Endothelial cell (in vitro differentiated cells): ENCODE measurements at regions not wholly inside any gene's neighbourhood (a gene's known extent, or its start where the extent isn't known, plus 50 kb on each side); places are given as distances from the start of the nearest gene placed in this dataset.

Source experiments
- DNase-seq: peaks from one replicate; pipeline ENCODE4 v3.0.0; 2021; ENCODE audit warnings: low spot score
- H3K27ac Mint-ChIP-seq: one replicate; pipeline ENCODE4 v1.8.0; 2021; ENCODE audit warnings: mixed read lengths, inconsistent platforms; ENCODE audit not compliant: unreplicated experiment
- H3K27me3 Mint-ChIP-seq: one replicate; pipeline ENCODE4 v1.8.0; 2021; ENCODE audit warnings: mild to moderate bottlenecking, moderate library complexity, mixed read lengths, inconsistent platforms; ENCODE audit not compliant: unreplicated experiment
- H3K36me3 Mint-ChIP-seq: one replicate; pipeline ENCODE4 v1.8.0; 2021; ENCODE audit warnings: mild to moderate bottlenecking, low read depth, mixed read lengths, inconsistent platforms; ENCODE audit not compliant: unreplicated experiment
- H3K4me1 Mint-ChIP-seq: one replicate; pipeline ENCODE4 v1.8.0; 2021; ENCODE audit warnings: mild to moderate bottlenecking, mixed read lengths, inconsistent platforms; ENCODE audit not compliant: unreplicated experiment
- H3K4me3 Mint-ChIP-seq: one replicate; pipeline ENCODE4 v1.8.0; 2021; ENCODE audit warnings: mild to moderate bottlenecking, mixed read lengths, inconsistent platforms; ENCODE audit not compliant: unreplicated experiment
- H3K9me3 Mint-ChIP-seq: one replicate; pipeline ENCODE4 v1.8.0; 2021; ENCODE audit warnings: mixed read lengths, inconsistent platforms; ENCODE audit not compliant: unreplicated experiment
- CTCF ChIP-seq: fragments of 200-600 bp; sonication (generic); IDR thresholded peaks from one replicate; pipeline ENCODE4 v1.5.0; 2021; ENCODE audit warnings: antibody characterized with exemption; ENCODE audit not compliant: unreplicated experiment

- TF ChIP-seq CTCF, result peak; percentile 27
- Mint-ChIP-seq H3K4me3 (no peak overlapping the region), H3K9me3 (no peaks in the 10 kb centered on the region), H3K4me1 (no peaks in the 10 kb centered on the region), H3K27me3 (no peaks in the 10 kb centered on the region), H3K27ac (no peak overlapping the region), H3K36me3 (no peaks in the 10 kb centered on the region)
- DNase-seq, result peak; percentile 13
Measured at GRCh38 chr5:155260798-155261197, 247.2 kb downstream of the KIF4B start.

GRCh38 chr5:155263381-155263780 lies 249.8 kb downstream of the KIF4B start:
- no peaks in the 10 kb centered on the region for H3K4me1 Mint-ChIP-seq
- H3K36me3 Mint-ChIP-seq, result no peaks in the 10 kb centered on the region
- H3K4me3 Mint-ChIP-seq, result no peak overlapping the region
- H3K27me3 Mint-ChIP-seq, result no peaks in the 10 kb centered on the region
- no peak for TF ChIP-seq CTCF
- no peaks in the 10 kb centered on the region for H3K9me3 Mint-ChIP-seq
- no peak for DNase-seq
- H3K27ac Mint-ChIP-seq, result no peak overlapping the region

GRCh38 chr5:155264809-155265208 lies 251.3 kb downstream of the KIF4B start:
- TF ChIP-seq CTCF, result no peak
- no peaks in the 10 kb centered on the region for H3K36me3 Mint-ChIP-seq
- H3K27ac Mint-ChIP-seq, result no peak overlapping the region
- no peaks in the 10 kb centered on the region for H3K4me1 Mint-ChIP-seq
- no peaks in the 10 kb centered on the region for H3K27me3 Mint-ChIP-seq
- no peak overlapping the region for H3K4me3 Mint-ChIP-seq
- no peaks in the 10 kb centered on the region for H3K9me3 Mint-ChIP-seq
- no peak for DNase-seq

- Mint-ChIP-seq H3K4me3 (no peak overlapping the region), H3K27ac (no peak overlapping the region), H3K9me3 (no peaks in the 10 kb centered on the region), H3K4me1 (peaks cover 11% of the 10 kb centered on the region), H3K27me3 (peaks cover 2% of the 10 kb centered on the region), H3K36me3 (no peaks in the 10 kb centered on the region)
- TF ChIP-seq CTCF, result no peak
- no peak for DNase-seq
Measured at GRCh38 chr5:155268770-155269425, 255.3 kb downstream of the KIF4B start.

GRCh38 chr5:155270725-155271124 lies 257.2 kb downstream of the KIF4B start:
- H3K4me3 Mint-ChIP-seq, result no peak overlapping the region
- TF ChIP-seq CTCF, result no peak
- H3K4me1 Mint-ChIP-seq, result peaks cover 20% of the 10 kb centered on the region
- DNase-seq, result no peak
- H3K27me3 Mint-ChIP-seq, result peaks cover 2% of the 10 kb centered on the region
- no peaks in the 10 kb centered on the region for H3K36me3 Mint-ChIP-seq
- H3K27ac Mint-ChIP-seq, result no peak overlapping the region
- no peaks in the 10 kb centered on the region for H3K9me3 Mint-ChIP-seq
